ENCODE measurements at regions not wholly inside any gene's neighbourhood (a gene's known extent, or its start where the extent isn't known, plus 50 kb on each side); places are given as distances from the start of the nearest gene placed in this dataset.

DNA sequence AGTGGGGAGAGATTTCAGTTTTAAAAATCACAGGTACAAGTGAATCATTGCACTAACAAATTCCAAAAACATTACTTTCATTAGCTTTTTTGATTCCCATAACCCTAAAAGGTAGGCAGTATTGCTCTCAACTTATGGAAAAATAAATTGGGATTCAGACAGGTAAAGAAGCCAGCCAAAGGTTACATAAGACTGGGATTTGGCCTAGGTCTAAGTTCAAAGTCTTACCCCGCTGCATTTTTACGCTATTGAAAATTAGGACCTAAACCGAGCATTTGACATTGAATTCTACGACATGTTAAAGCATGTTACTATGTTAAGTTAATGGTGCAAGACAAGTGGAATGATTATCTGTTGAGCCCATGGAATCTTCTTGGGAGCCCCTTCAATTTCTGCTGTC, 89.6 kb downstream of the ENC1 start:
- no peaks in the 10 kb centered on the region for H3K4me1 ChIP-seq (ENCODE audit: control insufficient read depth in 2 of 2, insufficient read depth in 2 of 2, low read length in 1 of 2)
- no peaks in the 10 kb centered on the region for H3K36me3 ChIP-seq (ENCODE audit: control insufficient read depth in 2 of 2, insufficient read depth in 2 of 2, low read length in 1 of 2)
- no peaks in the 10 kb centered on the region for H3K9me3 ChIP-seq (ENCODE audit: control insufficient read depth in 2 of 2, insufficient read depth in 1 of 2, low read depth in 1 of 2, low read length in 1 of 2)
- 61 to 82% methylated on average over 4 of the region's 4 CpGs for WGBS, 2 donors
- no peaks in the 10 kb centered on the region for H3K27me3 ChIP-seq (ENCODE audit: control insufficient read depth in 1 of 2, insufficient read depth in 2 of 2, low read length in 2 of 2)
- H3K27ac ChIP-seq (ENCODE audit: low read depth in 2 of 2, low read length in 1 of 2) = no peak overlapping the region
- no peak overlapping the region for H3K4me3 ChIP-seq (ENCODE audit: low read depth in 1 of 2, low read length in 2 of 2)

DNA sequence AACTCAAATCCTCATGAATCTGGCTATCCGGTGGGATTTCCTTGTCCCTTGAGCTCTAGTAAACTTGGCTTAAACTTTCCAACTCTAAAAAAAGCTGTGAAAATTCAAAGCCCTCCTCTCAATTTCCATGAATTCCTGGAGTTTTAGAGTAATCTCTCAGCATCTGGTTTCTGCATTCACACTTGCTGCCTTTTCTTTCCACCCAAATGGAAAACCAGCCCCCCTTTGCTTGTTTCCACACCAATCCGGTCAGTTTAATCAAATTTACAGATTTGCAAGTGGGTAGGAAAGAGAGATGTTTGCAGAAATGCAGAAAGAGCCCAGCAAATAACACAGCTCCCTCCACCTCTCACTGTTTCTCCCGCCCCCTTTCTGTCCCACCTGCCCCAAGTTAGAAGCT, 91.1 kb downstream of the ENC1 start:
- H3K27ac ChIP-seq (ENCODE audit: low read depth in 2 of 2, low read length in 1 of 2) = no peak overlapping the region
- no peaks in the 10 kb centered on the region for H3K27me3 ChIP-seq (ENCODE audit: control insufficient read depth in 1 of 2, insufficient read depth in 2 of 2, low read length in 2 of 2)
- WGBS, 2 donors = 80 to 83% methylated on average over 3 of the region's 3 CpGs
- no peaks in the 10 kb centered on the region for H3K36me3 ChIP-seq (ENCODE audit: control insufficient read depth in 2 of 2, insufficient read depth in 2 of 2, low read length in 1 of 2)
- H3K4me3 ChIP-seq (ENCODE audit: low read depth in 1 of 2, low read length in 2 of 2) = no peak overlapping the region
- H3K9me3 ChIP-seq (ENCODE audit: control insufficient read depth in 2 of 2, insufficient read depth in 1 of 2, low read depth in 1 of 2, low read length in 1 of 2) = no peaks in the 10 kb centered on the region
- H3K4me1 ChIP-seq (ENCODE audit: control insufficient read depth in 2 of 2, insufficient read depth in 2 of 2, low read length in 1 of 2) = no peaks in the 10 kb centered on the region

DNA sequence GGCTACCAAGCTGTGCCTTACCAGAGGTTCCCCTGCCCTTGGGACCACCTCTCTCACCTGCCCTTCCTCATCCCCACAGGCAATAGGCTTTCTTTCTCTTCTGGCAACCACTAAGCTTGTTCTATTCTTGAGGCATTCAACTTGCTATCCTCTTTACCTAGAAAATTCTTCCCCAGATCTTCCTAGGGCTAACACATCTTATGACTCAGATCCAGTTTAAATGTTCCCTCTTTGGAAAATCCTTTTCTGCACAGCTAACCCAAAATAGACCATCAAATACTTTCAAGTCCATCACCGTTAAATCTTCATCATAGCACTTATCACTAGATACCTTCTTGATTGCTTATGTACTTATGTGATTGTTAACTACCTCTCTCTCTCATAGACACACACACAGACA, 93.7 kb downstream of the ENC1 start:
- H3K4me3 ChIP-seq (ENCODE audit: low read depth in 1 of 2, low read length in 2 of 2) = no peak overlapping the region
- no peaks in the 10 kb centered on the region for H3K36me3 ChIP-seq (ENCODE audit: control insufficient read depth in 2 of 2, insufficient read depth in 2 of 2, low read length in 1 of 2)
- no peaks in the 10 kb centered on the region for H3K9me3 ChIP-seq (ENCODE audit: control insufficient read depth in 2 of 2, insufficient read depth in 1 of 2, low read depth in 1 of 2, low read length in 1 of 2)
- 95% methylated on average over 1 of the region's 1 CpG for WGBS, 2 donors
- H3K27ac ChIP-seq (ENCODE audit: low read depth in 2 of 2, low read length in 1 of 2) = no peak overlapping the region
- no peaks in the 10 kb centered on the region for H3K27me3 ChIP-seq (ENCODE audit: control insufficient read depth in 1 of 2, insufficient read depth in 2 of 2, low read length in 2 of 2)
- peaks cover 2 to 4% of the 10 kb centered on the region in 2 donors for H3K4me1 ChIP-seq (ENCODE audit: control insufficient read depth in 2 of 2, insufficient read depth in 2 of 2, low read length in 1 of 2)

DNA sequence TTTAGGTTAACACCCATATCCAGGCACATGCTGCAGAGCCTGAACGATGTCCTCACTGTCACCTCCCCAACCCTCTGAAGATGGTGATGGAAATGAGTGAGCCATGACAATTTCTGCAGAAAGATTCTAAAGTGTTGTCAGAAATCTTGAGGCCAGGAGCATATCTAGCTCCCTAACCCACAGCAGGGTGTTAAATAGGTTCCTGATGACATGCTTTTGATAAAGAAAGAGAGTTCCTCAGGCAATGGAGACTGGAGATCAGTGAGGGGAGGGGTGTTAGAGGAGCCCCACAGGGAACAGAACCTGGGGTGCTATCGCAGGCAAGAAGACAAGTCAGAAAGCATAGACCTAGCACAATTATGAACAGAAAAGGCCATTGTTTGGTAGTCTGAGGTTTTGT, 95.7 kb downstream of the ENC1 start:
- H3K36me3 ChIP-seq (ENCODE audit: control insufficient read depth in 2 of 2, insufficient read depth in 2 of 2, low read length in 1 of 2) = no peaks in the 10 kb centered on the region
- H3K4me1 ChIP-seq (ENCODE audit: control insufficient read depth in 2 of 2, insufficient read depth in 2 of 2, low read length in 1 of 2) = peaks cover 2 to 4% of the 10 kb centered on the region in 2 donors
- no peaks in the 10 kb centered on the region for H3K27me3 ChIP-seq (ENCODE audit: control insufficient read depth in 1 of 2, insufficient read depth in 2 of 2, low read length in 2 of 2)
- H3K9me3 ChIP-seq (ENCODE audit: control insufficient read depth in 2 of 2, insufficient read depth in 1 of 2, low read depth in 1 of 2, low read length in 1 of 2) = no peaks in the 10 kb centered on the region
- H3K4me3 ChIP-seq (ENCODE audit: low read depth in 1 of 2, low read length in 2 of 2) = no peak overlapping the region
- no peak overlapping the region for H3K27ac ChIP-seq (ENCODE audit: low read depth in 2 of 2, low read length in 1 of 2)
- WGBS, 2 donors = 98 to 100% methylated on average over 2 of the region's 2 CpGs

DNA sequence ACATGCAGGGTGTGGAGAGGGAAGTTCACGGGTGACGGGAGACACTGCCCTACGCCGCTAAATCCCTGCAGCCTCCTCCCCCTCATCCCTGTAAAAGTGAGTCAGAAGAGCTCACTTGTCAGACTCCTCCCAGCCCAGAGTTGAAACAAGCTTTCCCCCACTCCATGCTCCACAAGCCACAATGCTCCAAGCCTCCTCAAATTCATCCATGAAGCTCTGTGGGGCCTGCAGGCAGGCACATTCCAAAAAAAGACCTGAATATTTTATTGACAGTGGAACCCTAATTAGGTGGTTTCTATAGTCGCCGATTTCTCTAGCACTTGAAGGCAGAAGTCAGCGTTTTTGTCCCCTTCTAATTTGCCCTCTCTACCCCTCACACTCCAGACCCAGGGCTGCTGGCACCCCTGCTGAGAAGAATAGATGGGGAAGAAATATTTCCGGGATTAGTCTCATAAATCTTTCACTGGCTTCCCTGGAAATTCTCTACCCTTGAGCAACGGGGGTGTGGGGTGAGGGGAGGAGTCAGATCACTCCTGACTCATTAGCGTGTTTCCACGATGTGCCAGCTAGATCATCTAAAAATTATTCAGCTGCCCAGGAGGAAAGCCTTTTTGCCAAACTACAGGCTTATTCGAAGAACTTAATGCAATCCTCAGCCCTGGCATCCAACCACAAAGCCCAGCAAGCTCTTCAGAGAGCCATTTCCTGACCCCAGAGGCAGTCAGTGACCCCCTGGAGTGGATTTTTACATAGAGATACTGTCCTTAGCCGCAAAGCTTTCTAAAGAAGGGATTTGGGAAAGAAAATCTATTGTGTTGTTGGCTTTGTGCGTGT, 97.1 kb downstream of the ENC1 start:
- peak overlapping the region in 1 of 2 donors; percentile 33 for H3K27ac ChIP-seq (ENCODE audit: low read depth in 2 of 2, low read length in 1 of 2)
- H3K4me3 ChIP-seq (ENCODE audit: low read depth in 1 of 2, low read length in 2 of 2) = no peak overlapping the region
- H3K27me3 ChIP-seq (ENCODE audit: control insufficient read depth in 1 of 2, insufficient read depth in 2 of 2, low read length in 2 of 2) = no peaks in the 10 kb centered on the region
- no peaks in the 10 kb centered on the region for H3K36me3 ChIP-seq (ENCODE audit: control insufficient read depth in 2 of 2, insufficient read depth in 2 of 2, low read length in 1 of 2)
- no peaks in the 10 kb centered on the region for H3K9me3 ChIP-seq (ENCODE audit: control insufficient read depth in 2 of 2, insufficient read depth in 1 of 2, low read depth in 1 of 2, low read length in 1 of 2)
- H3K4me1 ChIP-seq (ENCODE audit: control insufficient read depth in 2 of 2, insufficient read depth in 2 of 2, low read length in 1 of 2) = peaks cover 2 to 4% of the 10 kb centered on the region in 2 donors
- 19 to 27% methylated on average over 14 of the region's 14 CpGs for WGBS, 2 donors

DNA sequence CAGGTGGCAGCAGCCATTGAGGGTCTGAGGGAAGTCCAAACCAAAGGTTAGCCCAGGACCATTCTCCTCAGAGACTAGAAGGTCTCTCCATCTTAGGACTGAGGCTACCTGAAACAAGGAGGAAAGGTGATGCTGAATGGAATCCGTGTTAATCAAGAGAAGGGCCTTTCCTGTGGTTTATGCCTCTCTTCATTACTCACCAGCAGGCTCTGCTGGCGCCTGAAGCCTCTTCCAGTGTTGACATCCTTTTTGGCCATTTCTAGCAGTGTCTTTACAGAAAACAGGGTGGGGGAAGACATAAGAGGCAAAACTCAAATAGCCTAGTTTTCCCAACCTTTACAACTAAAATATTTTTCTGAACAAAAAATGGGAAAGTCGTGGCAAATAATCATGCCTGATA, 98.0 kb downstream of the ENC1 start:
- Histone ChIP-seq H3K4me1 (ENCODE audit: control insufficient read depth in 2 of 2, insufficient read depth in 2 of 2, low read length in 1 of 2) (peaks cover 4 to 5% of the 10 kb centered on the region in 2 donors), H3K4me3 (ENCODE audit: low read depth in 1 of 2, low read length in 2 of 2) (no peak overlapping the region), H3K9me3 (ENCODE audit: control insufficient read depth in 2 of 2, insufficient read depth in 1 of 2, low read depth in 1 of 2, low read length in 1 of 2) (no peaks in the 10 kb centered on the region), H3K36me3 (ENCODE audit: control insufficient read depth in 2 of 2, insufficient read depth in 2 of 2, low read length in 1 of 2) (no peaks in the 10 kb centered on the region), H3K27me3 (ENCODE audit: control insufficient read depth in 1 of 2, insufficient read depth in 2 of 2, low read length in 2 of 2) (no peaks in the 10 kb centered on the region), H3K27ac (ENCODE audit: low read depth in 2 of 2, low read length in 1 of 2) (no peak overlapping the region)
- WGBS, 2 donors = 69 to 87% methylated on average over 3 of the region's 3 CpGs

DNA sequence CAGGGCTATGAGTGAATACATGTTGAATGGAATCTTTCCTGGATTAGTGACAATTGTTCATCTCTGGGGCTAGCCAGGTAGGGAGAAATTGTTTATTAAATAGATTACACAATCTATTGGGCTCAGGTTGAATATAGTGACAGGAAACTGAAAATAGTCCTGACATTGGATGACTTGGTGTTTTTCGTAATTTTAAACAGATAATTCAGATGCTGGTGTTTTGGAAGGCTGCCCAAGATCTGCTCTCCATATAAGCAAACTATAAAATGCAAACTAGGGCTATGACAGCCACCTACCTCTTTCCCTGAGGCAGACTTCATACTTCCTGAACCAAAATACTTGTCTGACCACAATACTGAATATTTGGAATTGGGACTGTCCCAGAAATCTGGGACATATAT, 99.1 kb downstream of the ENC1 start:
- Histone ChIP-seq H3K27ac (ENCODE audit: low read depth in 2 of 2, low read length in 1 of 2) (no peak overlapping the region), H3K27me3 (ENCODE audit: control insufficient read depth in 1 of 2, insufficient read depth in 2 of 2, low read length in 2 of 2) (no peaks in the 10 kb centered on the region), H3K4me3 (ENCODE audit: low read depth in 1 of 2, low read length in 2 of 2) (no peak overlapping the region), H3K9me3 (ENCODE audit: control insufficient read depth in 2 of 2, insufficient read depth in 1 of 2, low read depth in 1 of 2, low read length in 1 of 2) (no peaks in the 10 kb centered on the region), H3K4me1 (ENCODE audit: control insufficient read depth in 2 of 2, insufficient read depth in 2 of 2, low read length in 1 of 2) (peaks cover 4 to 5% of the 10 kb centered on the region in 2 donors), H3K36me3 (ENCODE audit: control insufficient read depth in 2 of 2, insufficient read depth in 2 of 2, low read length in 1 of 2) (no peaks in the 10 kb centered on the region)
- WGBS, 2 donors = 38 to 46% methylated on average over 1 of the region's 1 CpG

DNA sequence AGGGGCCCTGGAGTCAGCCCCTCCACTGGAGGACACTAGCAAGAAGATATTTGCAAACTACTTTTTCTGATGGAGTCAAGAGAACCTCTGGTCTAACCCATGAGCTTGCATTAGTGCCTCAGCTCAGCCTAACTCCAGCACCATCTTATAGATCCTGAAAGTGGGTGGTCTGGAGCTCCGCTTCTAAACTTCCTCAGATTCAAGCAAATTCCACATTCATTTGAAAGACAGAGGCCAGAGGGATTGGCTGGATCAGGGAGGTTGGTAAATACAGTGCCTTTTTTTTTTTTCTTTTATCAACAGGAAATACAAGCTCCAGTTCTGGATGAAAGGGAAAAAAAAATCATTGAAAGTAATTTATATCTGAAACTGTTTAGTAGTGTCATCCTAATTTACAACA, 99.9 kb downstream of the ENC1 start:
- H3K4me1 ChIP-seq (ENCODE audit: control insufficient read depth in 2 of 2, insufficient read depth in 2 of 2, low read length in 1 of 2) = peaks cover 4 to 5% of the 10 kb centered on the region in 2 donors
- H3K4me3 ChIP-seq (ENCODE audit: low read depth in 1 of 2, low read length in 2 of 2) = no peak overlapping the region
- no peaks in the 10 kb centered on the region for H3K27me3 ChIP-seq (ENCODE audit: control insufficient read depth in 1 of 2, insufficient read depth in 2 of 2, low read length in 2 of 2)
- no peaks in the 10 kb centered on the region for H3K9me3 ChIP-seq (ENCODE audit: control insufficient read depth in 2 of 2, insufficient read depth in 1 of 2, low read depth in 1 of 2, low read length in 1 of 2)
- WGBS, 2 donors = 65 to 86% methylated on average over 1 of the region's 1 CpG
- H3K27ac ChIP-seq (ENCODE audit: low read depth in 2 of 2, low read length in 1 of 2) = no peak overlapping the region
- H3K36me3 ChIP-seq (ENCODE audit: control insufficient read depth in 2 of 2, insufficient read depth in 2 of 2, low read length in 1 of 2) = no peaks in the 10 kb centered on the region

DNA sequence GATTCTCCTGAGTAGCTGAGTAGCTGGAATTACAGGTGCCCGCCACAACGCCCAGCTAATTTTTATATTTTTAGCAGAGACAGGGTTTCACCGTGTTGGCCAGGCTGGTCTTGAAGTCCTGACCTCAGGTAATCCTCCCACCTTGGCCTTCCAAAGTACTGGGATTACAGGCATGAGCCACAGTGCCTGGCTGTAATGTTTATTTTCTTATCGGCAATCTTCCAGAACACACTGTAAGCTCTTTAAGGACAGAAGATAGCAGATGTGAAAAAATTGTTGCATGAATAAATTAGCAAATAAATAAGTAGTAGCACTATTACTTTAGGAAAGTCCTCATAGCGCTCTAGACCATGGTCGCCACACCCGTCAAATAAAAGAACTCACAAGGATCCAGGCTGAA, 100.5 kb downstream of the ENC1 start:
- Histone ChIP-seq H3K36me3 (ENCODE audit: control insufficient read depth in 2 of 2, insufficient read depth in 2 of 2, low read length in 1 of 2) (no peaks in the 10 kb centered on the region), H3K4me3 (ENCODE audit: low read depth in 1 of 2, low read length in 2 of 2) (no peak overlapping the region), H3K27me3 (ENCODE audit: control insufficient read depth in 1 of 2, insufficient read depth in 2 of 2, low read length in 2 of 2) (no peaks in the 10 kb centered on the region), H3K9me3 (ENCODE audit: control insufficient read depth in 2 of 2, insufficient read depth in 1 of 2, low read depth in 1 of 2, low read length in 1 of 2) (no peaks in the 10 kb centered on the region), H3K27ac (ENCODE audit: low read depth in 2 of 2, low read length in 1 of 2) (no peak overlapping the region), H3K4me1 (ENCODE audit: control insufficient read depth in 2 of 2, insufficient read depth in 2 of 2, low read length in 1 of 2) (peaks cover 4 to 5% of the 10 kb centered on the region in 2 donors)
- WGBS, 2 donors = 66 to 76% methylated on average over 7 of the region's 7 CpGs

DNA sequence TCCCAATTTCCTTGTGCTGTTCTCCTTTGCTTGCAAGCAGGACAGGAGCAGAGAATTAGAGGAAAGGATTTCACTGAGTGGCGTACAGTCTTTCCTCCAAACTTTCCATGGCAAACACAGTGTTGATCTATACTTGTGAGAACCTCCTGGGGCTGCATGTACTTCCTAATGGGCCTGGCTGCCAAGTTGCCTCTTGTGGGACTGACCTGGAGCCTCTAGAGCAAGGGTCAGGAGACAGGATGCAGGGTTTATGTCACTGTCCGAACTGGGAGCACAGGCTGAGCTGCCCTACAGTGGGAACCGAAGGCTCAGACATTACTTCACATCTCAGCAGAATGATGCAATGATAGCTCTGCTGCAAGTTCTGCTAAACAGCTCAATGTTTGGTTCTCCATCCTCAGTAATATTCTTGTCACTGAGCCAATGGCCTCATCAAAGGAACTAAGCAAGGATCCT, 102.3 kb downstream of the ENC1 start:
- WGBS, 2 donors = 44 to 45% methylated on average over 3 of the region's 3 CpGs
- Histone ChIP-seq H3K4me3 (ENCODE audit: low read depth in 1 of 2, low read length in 2 of 2) (no peak overlapping the region), H3K4me1 (ENCODE audit: control insufficient read depth in 2 of 2, insufficient read depth in 2 of 2, low read length in 1 of 2) (peaks cover 3% of the 10 kb centered on the region in 2 donors), H3K9me3 (ENCODE audit: control insufficient read depth in 2 of 2, insufficient read depth in 1 of 2, low read depth in 1 of 2, low read length in 1 of 2) (no peaks in the 10 kb centered on the region), H3K36me3 (ENCODE audit: control insufficient read depth in 2 of 2, insufficient read depth in 2 of 2, low read length in 1 of 2) (no peaks in the 10 kb centered on the region), H3K27ac (ENCODE audit: low read depth in 2 of 2, low read length in 1 of 2) (no peak overlapping the region), H3K27me3 (ENCODE audit: control insufficient read depth in 1 of 2, insufficient read depth in 2 of 2, low read length in 2 of 2) (no peaks in the 10 kb centered on the region)
